ENCODE measurements at regions not wholly inside any gene's neighbourhood (a gene's known extent, or its start where the extent isn't known, plus 50 kb on each side); places are given as distances from the start of the nearest gene placed in this dataset.

- TF ChIP-seq ATF6 (CRISPR knock-in tag; IDR thresholded peaks at IDR 0.05): no peak
- no peak for TF ChIP-seq IRF1 (CRISPR knock-in tag; IDR thresholded peaks at IDR 0.05)
- no peak for TF ChIP-seq PRRX2 (CRISPR knock-in tag; IDR thresholded peaks at IDR 0.05)
- TF ChIP-seq CBFB (CRISPR knock-in tag; IDR thresholded peaks at IDR 0.05; ENCODE audit: low read depth): no peak
- TF ChIP-seq SMAD3 (CRISPR knock-in tag; IDR thresholded peaks at IDR 0.05; ENCODE audit: borderline replicate concordance): no peak
- TF ChIP-seq AR (CRISPR knock-in tag; IDR thresholded peaks at IDR 0.05): no peak
- TF ChIP-seq USF1 (CRISPR knock-in tag; IDR thresholded peaks at IDR 0.05): no peak
- no peak for TF ChIP-seq E2F4 (CRISPR knock-in tag; IDR thresholded peaks at IDR 0.05; ENCODE audit: borderline replicate concordance, low read depth)
Measured at GRCh38 chr2:78895022-78895421, 130.5 kb upstream of the REG3G start (continued).

- Mint-ChIP-seq H3K36me3 (no peaks in the 10 kb centered on the region), H3K27me3 (ENCODE audit: low read depth) (no peaks in the 10 kb centered on the region), H3K4me3 (no peak overlapping the region), H3K9me3 (no peaks in the 10 kb centered on the region), H3K27ac (no peak overlapping the region), H3K4me1 (peaks cover 6% of the 10 kb centered on the region)
- POLR2A ChIA-PET: no interaction called here
- ATAC-seq: no peak
- CTCF ChIA-PET: no interaction called here
- DNase-seq (ENCODE audit: low spot score): no peak
- TF ChIP-seq ZMAT4 (CRISPR knock-in tag; IDR thresholded peaks at IDR 0.05) (no peak), FOXP1 (CRISPR knock-in tag; IDR thresholded peaks at IDR 0.05; ENCODE audit: borderline replicate concordance) (no peak), ZNF423 (CRISPR knock-in tag; IDR thresholded peaks at IDR 0.05) (no peak), ZNF532 (CRISPR knock-in tag; IDR thresholded peaks at IDR 0.05; ENCODE audit: borderline replicate concordance) (no peak), ZNF396 (CRISPR knock-in tag; IDR thresholded peaks at IDR 0.05; ENCODE audit: borderline replicate concordance) (no peak), AFF4 (CRISPR knock-in tag; IDR thresholded peaks at IDR 0.05; ENCODE audit: borderline replicate concordance) (no peak), E2F1 (CRISPR knock-in tag; IDR thresholded peaks at IDR 0.05) (no peak), PREB (CRISPR knock-in tag; IDR thresholded peaks at IDR 0.05; ENCODE audit: borderline replicate concordance) (no peak)
Measured at GRCh38 chr2:78896536-78896935, 129.0 kb upstream of the REG3G start.
